Upper lobe of left lung (tissue), 6 donors: ENCODE measurements at regions not wholly inside any gene's neighbourhood (a gene's known extent, or its start where the extent isn't known, plus 50 kb on each side); places are given as distances from the start of the nearest gene placed in this dataset.

Experiments used
- ATAC-seq, 2 donors: fragments of 200-7000 bp; cut with Tn5 transposase; one replicate each; pipeline ENCODE4 v1.9.1; 2022; ENCODE audit warnings: mild to moderate bottlenecking in 2 of 2, moderate library complexity in 2 of 2; ENCODE audit not compliant: low FRiP score in 2 of 2
- DNase-seq, 2 donors: peaks; one replicate each; pipeline ENCODE4 v3.0.0-alpha.2; 2019 to 2020
- H3K27ac ChIP-seq, 4 donors: fragments of 200-600 bp; sonication (generic); one replicate each; pipeline ENCODE4 v1.5.1; 2016 to 2019
- H3K27me3 ChIP-seq, 4 donors: fragments of 200-600 bp; sonication (generic); one replicate each; pipeline ENCODE4 v1.5.1; 2017 to 2019
- H3K36me3 ChIP-seq, 4 donors: fragments of 200-600 bp; sonication (generic); one replicate each; pipeline ENCODE4 v1.5.1; 2016 to 2019
- H3K4me1 ChIP-seq, 4 donors: fragments of 200-600 bp; sonication (generic); one replicate each; pipeline ENCODE4 v1.5.1; 2018 to 2019
- H3K4me3 ChIP-seq, 4 donors: fragments of 200-600 bp; sonication (generic); one replicate each; pipeline ENCODE4 v1.5.1; 2017 to 2019; ENCODE audit warnings: mild to moderate bottlenecking in 2 of 4, moderate library complexity in 1 of 4
- H3K9me3 ChIP-seq, 4 donors: fragments of 200-600 bp; sonication (generic); one replicate each; pipeline ENCODE4 v1.5.1; 2018 to 2019
- EP300 ChIP-seq, 4 donors: sonication (generic); formaldehyde crosslinking; IDR thresholded peaks; one replicate each; pipeline ENCODE4 v1.5.1; 2017; ENCODE audit warnings: antibody characterized with exemption in 4 of 4, control low read depth in 2 of 4
- POLR2A ChIP-seq, 4 donors: fragments of 450-650 bp; IDR thresholded peaks; one replicate each; pipeline ENCODE4 v1.5.1; 2016 to 2017; ENCODE audit warnings: antibody characterized with exemption in 4 of 4, mild to moderate bottlenecking in 2 of 4
- POLR2AphosphoS5 ChIP-seq, 2 donors: sonication (generic); formaldehyde crosslinking; IDR thresholded peaks; one replicate each; pipeline ENCODE4 v1.5.1; 2017; ENCODE audit warnings: antibody characterized with exemption in 2 of 2
- WGBS, 2 donors: methylation state at CpG; one replicate each; pipeline ENCODE4 v1.1.5; 2017 to 2018; 5-methylcytosine and 5-hydroxymethylcytosine counted together
- TF ChIP-seq, protein P1 (sequence below), 6 experiments: fragments of 450-650 bp in 4 of 6; fragments of 200-600 bp in 2 of 6; sonication (generic) in 2 of 6; IDR thresholded peaks; one replicate each; pipeline ENCODE4 v1.5.1; 2016 to 2019; ENCODE audit warnings: antibody characterized with exemption in 6 of 6
- donor health status: DM: no; HTN: no; CAD: no; lungs with moderate emphysema.
- donor health status: DM: no; HTN: yes; CAD: no; lungs with severe emphysema.

DNA sequence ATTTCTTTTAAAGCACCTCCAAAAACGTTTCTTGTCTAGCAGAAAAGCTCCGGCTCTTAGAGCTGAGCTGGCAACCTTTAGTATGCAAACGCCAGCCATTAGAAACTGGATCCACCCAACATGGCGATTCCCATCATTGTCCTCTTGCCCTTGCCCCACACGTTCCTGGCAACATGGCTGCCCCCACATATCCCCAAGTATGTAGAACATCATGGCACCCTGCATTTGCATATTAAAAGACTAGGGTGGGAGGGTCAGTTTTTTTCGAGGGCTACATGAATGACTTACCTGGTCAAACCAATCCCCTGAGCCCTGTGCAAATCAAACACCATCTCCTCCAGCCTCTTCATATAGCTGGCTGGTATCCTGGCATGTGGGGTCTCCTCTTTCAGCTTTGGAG, 82.2 kb upstream of the HELT start:
- H3K36me3 ChIP-seq: no peaks in the 10 kb centered on the region
- no peaks in the 10 kb centered on the region for H3K9me3 ChIP-seq
- no peak for TF ChIP-seq EP300 (IDR thresholded peaks at IDR 0.05)
- TF ChIP-seq, protein P1, sequence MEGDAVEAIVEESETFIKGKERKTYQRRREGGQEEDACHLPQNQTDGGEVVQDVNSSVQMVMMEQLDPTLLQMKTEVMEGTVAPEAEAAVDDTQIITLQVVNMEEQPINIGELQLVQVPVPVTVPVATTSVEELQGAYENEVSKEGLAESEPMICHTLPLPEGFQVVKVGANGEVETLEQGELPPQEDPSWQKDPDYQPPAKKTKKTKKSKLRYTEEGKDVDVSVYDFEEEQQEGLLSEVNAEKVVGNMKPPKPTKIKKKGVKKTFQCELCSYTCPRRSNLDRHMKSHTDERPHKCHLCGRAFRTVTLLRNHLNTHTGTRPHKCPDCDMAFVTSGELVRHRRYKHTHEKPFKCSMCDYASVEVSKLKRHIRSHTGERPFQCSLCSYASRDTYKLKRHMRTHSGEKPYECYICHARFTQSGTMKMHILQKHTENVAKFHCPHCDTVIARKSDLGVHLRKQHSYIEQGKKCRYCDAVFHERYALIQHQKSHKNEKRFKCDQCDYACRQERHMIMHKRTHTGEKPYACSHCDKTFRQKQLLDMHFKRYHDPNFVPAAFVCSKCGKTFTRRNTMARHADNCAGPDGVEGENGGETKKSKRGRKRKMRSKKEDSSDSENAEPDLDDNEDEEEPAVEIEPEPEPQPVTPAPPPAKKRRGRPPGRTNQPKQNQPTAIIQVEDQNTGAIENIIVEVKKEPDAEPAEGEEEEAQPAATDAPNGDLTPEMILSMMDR (IDR thresholded peaks at IDR 0.05): no peak
- no peak for TF ChIP-seq POLR2A (IDR thresholded peaks at IDR 0.05)
- no peak for TF ChIP-seq POLR2AphosphoS5 (IDR thresholded peaks at IDR 0.05)
- 76 to 83% methylated on average over 5 to 6 of the region's 6 CpGs for WGBS, 2 donors
- no peak overlapping the region for H3K4me3 ChIP-seq
- ATAC-seq: no peak
- H3K27ac ChIP-seq: no peak overlapping the region
- H3K4me1 ChIP-seq: no peaks in the 10 kb centered on the region
- H3K27me3 ChIP-seq: no peaks in the 10 kb centered on the region
- DNase-seq: no peak

DNA sequence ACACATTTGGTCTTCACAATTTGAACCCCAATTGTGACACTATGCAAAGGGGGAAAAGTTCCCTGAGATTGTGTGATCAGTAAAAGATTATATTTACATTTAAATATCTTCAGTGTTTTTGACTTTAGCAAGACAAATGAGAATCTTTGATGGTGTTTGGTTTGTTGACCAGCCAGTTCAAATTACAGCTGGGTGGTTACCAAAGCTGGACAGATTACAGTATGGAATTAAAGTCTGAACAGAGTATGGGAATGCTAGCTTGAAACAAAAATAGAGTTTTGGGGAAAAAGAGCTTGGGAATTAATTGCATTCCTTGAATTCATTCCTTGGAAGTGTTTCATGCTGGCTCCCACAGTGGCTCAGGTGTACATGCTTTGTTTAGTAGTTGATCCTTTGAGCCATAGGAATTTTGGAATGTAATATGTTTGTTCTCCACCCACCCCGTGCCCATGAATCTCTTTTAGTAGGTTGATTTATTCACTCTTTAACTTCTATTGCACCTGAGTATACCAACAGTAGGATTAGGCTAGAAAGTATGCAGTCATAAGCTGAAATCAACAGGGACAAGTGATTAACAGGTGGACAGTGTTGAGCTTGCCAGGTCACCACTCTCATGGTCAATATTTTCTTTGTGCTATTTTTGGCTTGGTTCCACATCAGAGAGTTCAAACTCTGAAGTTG, 81.1 kb upstream of the HELT start:
- no peak overlapping the region for H3K27ac ChIP-seq
- DNase-seq: no peak
- TF ChIP-seq, protein P1 (IDR thresholded peaks at IDR 0.05): no peak
- TF ChIP-seq EP300 (IDR thresholded peaks at IDR 0.05) (no peak), POLR2AphosphoS5 (IDR thresholded peaks at IDR 0.05) (no peak), POLR2A (IDR thresholded peaks at IDR 0.05) (no peak)
- no peaks in the 10 kb centered on the region for H3K36me3 ChIP-seq
- H3K27me3 ChIP-seq: no peaks in the 10 kb centered on the region
- 44% methylated on average over 1 of the region's 1 CpG for WGBS, 2 donors
- ATAC-seq: no peak
- H3K9me3 ChIP-seq: no peaks in the 10 kb centered on the region
- H3K4me1 ChIP-seq: no peaks in the 10 kb centered on the region
- H3K4me3 ChIP-seq: no peak overlapping the region

DNA sequence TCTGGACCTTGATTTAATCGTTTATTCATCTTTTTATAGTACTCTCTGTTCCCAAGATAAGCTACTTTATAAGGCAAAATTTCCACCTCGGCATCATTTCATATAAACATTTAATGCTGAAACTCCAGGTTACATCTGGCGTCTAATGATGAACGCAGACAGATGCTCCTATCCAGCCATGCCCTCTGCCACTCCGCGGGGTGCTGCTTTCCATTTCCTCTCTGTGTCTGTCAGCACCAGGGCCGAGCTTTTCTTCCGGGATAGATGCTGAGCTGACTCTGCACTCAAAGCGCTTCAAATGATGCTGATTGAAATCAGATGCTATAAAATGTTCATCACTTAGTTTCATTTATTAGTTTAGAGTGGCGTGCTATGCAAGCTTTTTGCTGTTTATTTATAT, 80.5 kb upstream of the HELT start:
- H3K9me3 ChIP-seq: no peaks in the 10 kb centered on the region
- no peaks in the 10 kb centered on the region for H3K4me1 ChIP-seq
- WGBS, 2 donors: 43 to 45% methylated on average over 10 of the region's 10 CpGs
- no peaks in the 10 kb centered on the region for H3K36me3 ChIP-seq
- TF ChIP-seq EP300 (IDR thresholded peaks at IDR 0.05): no peak
- TF ChIP-seq POLR2A (IDR thresholded peaks at IDR 0.05): no peak
- no peak for TF ChIP-seq POLR2AphosphoS5 (IDR thresholded peaks at IDR 0.05)
- TF ChIP-seq, protein P1 (IDR thresholded peaks at IDR 0.05): no peak
- DNase-seq: no peak
- no peaks in the 10 kb centered on the region for H3K27me3 ChIP-seq
- no peak overlapping the region for H3K4me3 ChIP-seq
- H3K27ac ChIP-seq: no peak overlapping the region
- ATAC-seq: no peak

DNA sequence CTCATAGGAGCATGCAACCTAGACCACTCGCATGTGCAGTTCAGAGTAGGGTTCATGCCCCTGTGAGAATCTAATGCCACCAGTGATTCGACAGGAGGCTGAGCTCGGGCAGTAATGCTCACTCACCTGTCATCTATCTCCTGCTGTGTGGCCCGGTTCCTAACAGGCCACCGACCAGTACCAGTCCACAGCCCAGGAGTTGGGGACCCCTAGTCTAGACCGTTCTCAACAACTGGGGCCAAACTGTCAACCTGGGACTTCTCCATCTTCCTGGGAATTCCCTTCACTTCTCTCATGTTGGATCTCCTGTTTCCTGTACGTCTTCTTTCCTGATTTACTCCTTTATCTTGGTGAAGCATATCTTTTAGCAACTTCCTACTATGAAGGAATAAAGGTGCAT, 79.4 kb upstream of the HELT start:
- Histone ChIP-seq H3K27ac (no peak overlapping the region), H3K4me3 (no peak overlapping the region), H3K9me3 (no peaks in the 10 kb centered on the region), H3K36me3 (no peaks in the 10 kb centered on the region), H3K4me1 (no peaks in the 10 kb centered on the region), H3K27me3 (no peaks in the 10 kb centered on the region)
- WGBS, 2 donors: 92 to 94% methylated on average over 7 of the region's 7 CpGs
- TF ChIP-seq EP300 (IDR thresholded peaks at IDR 0.05) (no peak), POLR2AphosphoS5 (IDR thresholded peaks at IDR 0.05) (no peak), POLR2A (IDR thresholded peaks at IDR 0.05) (no peak)
- TF ChIP-seq, protein P1 (IDR thresholded peaks at IDR 0.05): no peak
- DNase-seq (no peak), ATAC-seq (no peak)

DNA sequence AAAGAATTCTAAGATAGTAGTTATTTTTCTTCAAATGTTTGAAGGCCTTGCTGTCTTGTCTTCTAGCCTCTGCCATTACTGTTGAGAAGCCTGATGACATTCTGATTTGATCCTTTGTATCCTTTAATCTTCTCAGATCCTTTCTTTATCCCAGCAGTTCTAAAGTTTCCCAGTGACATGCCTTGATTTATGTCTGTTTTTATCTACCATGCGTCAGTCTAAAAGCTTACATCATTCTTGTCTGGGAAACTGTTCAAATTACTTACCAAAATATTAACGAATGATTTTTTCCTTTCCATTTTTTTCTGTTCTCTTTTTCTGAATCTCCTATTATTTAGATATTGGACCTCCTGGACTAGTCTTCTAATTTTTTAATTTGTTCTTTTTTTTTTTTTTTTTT, 78.3 kb upstream of the HELT start:
- no peak overlapping the region for H3K27ac ChIP-seq
- ATAC-seq (no peak), DNase-seq (no peak)
- WGBS, 2 donors: 75 to 79% methylated on average over 2 of the region's 2 CpGs
- no peaks in the 10 kb centered on the region for H3K36me3 ChIP-seq
- TF ChIP-seq POLR2AphosphoS5 (IDR thresholded peaks at IDR 0.05) (no peak), POLR2A (IDR thresholded peaks at IDR 0.05) (no peak)
- TF ChIP-seq, protein P1 (IDR thresholded peaks at IDR 0.05): no peak
- H3K9me3 ChIP-seq: no peaks in the 10 kb centered on the region
- H3K4me3 ChIP-seq: no peak overlapping the region
- H3K4me1 ChIP-seq: no peaks in the 10 kb centered on the region
- H3K27me3 ChIP-seq: no peaks in the 10 kb centered on the region
